HCT116 (cell line): ENCODE measurements at regions not wholly inside any gene's neighbourhood (a gene's known extent, or its start where the extent isn't known, plus 50 kb on each side); places are given as distances from the start of the nearest gene placed in this dataset.

Experiments
- ATAC-seq: fragments of 200-7000 bp; cut with Tn5 transposase; 2 replicates; pipeline ENCODE4 v1.9.1; 2020; ENCODE audit warnings: mild to moderate bottlenecking, moderate library complexity
- BruUV-seq: library from RNA; stranded (reverse); fragments of 400-500 nt; replicated peaks from 2 replicates; lab custom pipeline; 2021; lab: Mats Ljungman, UMichigan
- CTCF ChIA-PET: fragments of 300-600 bp; sonication (Branson Sonifier 250); formaldehyde crosslinking; loops from one replicate; lab custom pipeline; 2021; ENCODE audit warnings: antibody characterized with exemption; lab: Charles Lee
- POLR2A ChIA-PET: fragments of 300-600, 350-600 bp; sonication (Branson Sonifier 250); formaldehyde crosslinking; loops from one replicate; lab custom pipeline; 2021; ENCODE audit warnings: antibody characterized with exemption; lab: Charles Lee
- RAD21 ChIA-PET, 2 experiments: fragments of 300-600 bp; sonication (Branson Sonifier 250); formaldehyde crosslinking; loops; one replicate each; lab custom pipeline; 2023; ENCODE audit warnings: low total read pairs in 2 of 2; ENCODE audit not compliant: uncharacterized antibody in 2 of 2, unreplicated experiment in 2 of 2, low non-redundant PET in 1 of 2; lab: Charles Lee
- DNase-seq: peaks from one replicate; pipeline ENCODE4 v3.0.0-alpha.2; 2010; ENCODE audit warnings: low read depth, low spot score
- H2AFZ ChIP-seq: fragments of 200-600 bp; shearing (Covaris generic), sonication (generic); 2 replicates; pipeline ENCODE4 v1.6.1; 2017; ENCODE audit warnings: low read depth, mixed run types, mixed read lengths, antibody characterized with exemption, low read length; ENCODE audit not compliant: poor library complexity, severe bottlenecking
- H3K27ac ChIP-seq: 2 replicates; pipeline ENCODE4 v1.5.1; 2012; ENCODE audit warnings: low read depth, low read length
- H3K27me3 ChIP-seq: fragments of 200-600 bp; sonication (generic); 2 replicates; pipeline ENCODE4 v1.6.1; 2016; ENCODE audit warnings: mixed run types, low read length, mixed read lengths; ENCODE audit not compliant: insufficient read depth
- H3K36me3 ChIP-seq, 2 experiments: fragments of 200-500 bp in 1 of 2; fragments of 200-600 bp in 1 of 2; sonication (Bioruptor generic) in 1 of 2; sonication (generic) in 1 of 2; 2 replicates each; pipeline versions ENCODE4 v1.5.1 to v1.6.1; 2014 to 2016; ENCODE audit warnings: low read length in 2 of 2, inconsistent platforms in 1 of 2, mixed read lengths in 1 of 2, mixed run types in 1 of 2; ENCODE audit not compliant: insufficient read depth in 2 of 2, control insufficient read depth in 1 of 2
- H3K4me1 ChIP-seq, 2 experiments: fragments of 200-600 bp in 1 of 2; sonication (generic) in 1 of 2; 2 replicates each; pipeline versions ENCODE4 v1.5.1 to v1.6.1; 2012 to 2017; ENCODE audit warnings: low read length in 2 of 2, inconsistent platforms in 1 of 2, mild to moderate bottlenecking in 1 of 2, mixed read lengths in 1 of 2, mixed run types in 1 of 2, moderate library complexity in 1 of 2; ENCODE audit not compliant: insufficient read depth in 2 of 2, control insufficient read depth in 1 of 2
- H3K4me2 ChIP-seq: fragments of 200-600 bp; sonication (generic); 2 replicates; pipeline ENCODE4 v1.6.1; 2017; ENCODE audit warnings: mixed run types, low read length, mixed read lengths
- H3K4me3 ChIP-seq, 2 experiments: fragments of 200-600 bp in 1 of 2; sonication (generic) in 1 of 2; replicated peaks in 1 of 2; 2 replicates each; pipeline ENCODE4 v1.5.1; 2011 to 2016; ENCODE audit warnings: low read length in 2 of 2, control low read depth in 1 of 2, low read depth in 1 of 2, mild to moderate bottlenecking in 1 of 2, mixed read lengths in 1 of 2, mixed run types in 1 of 2
- H3K79me2 ChIP-seq: fragments of 200-600 bp; sonication (generic); 2 replicates; pipeline ENCODE4 v1.6.1; 2017; ENCODE audit warnings: mild to moderate bottlenecking, mixed run types, low read length, moderate library complexity, mixed read lengths; ENCODE audit not compliant: insufficient read depth
- H3K9ac ChIP-seq: fragments of 200-600 bp; sonication (generic); 2 replicates; pipeline ENCODE4 v1.6.1; 2016; ENCODE audit warnings: low read length, mixed read lengths
- H3K9me2 ChIP-seq: fragments of 200-600 bp; sonication (generic), shearing (Covaris generic); 2 replicates; pipeline ENCODE4 v1.6.1; 2017; ENCODE audit warnings: mixed run types, mild to moderate bottlenecking, moderate library complexity; ENCODE audit not compliant: insufficient read depth
- H3K9me3 ChIP-seq, 2 experiments: fragments of 200-500 bp in 1 of 2; fragments of 200-600 bp in 1 of 2; sonication (Bioruptor generic) in 1 of 2; sonication (generic) in 1 of 2; 2 replicates each; pipeline ENCODE4 v1.6.1; 2014 to 2017; ENCODE audit warnings: low read length in 2 of 2, mixed read lengths in 2 of 2, inconsistent platforms in 1 of 2, low read depth in 1 of 2, mild to moderate bottlenecking in 1 of 2, mixed run types in 1 of 2, moderate library complexity in 1 of 2; ENCODE audit not compliant: control insufficient read depth in 1 of 2, insufficient read depth in 1 of 2
- H4K20me1 ChIP-seq: fragments of 200-600 bp; sonication (generic), shearing (Covaris generic); 2 replicates; pipeline ENCODE4 v1.6.1; 2017; ENCODE audit warnings: mixed run types, mild to moderate bottlenecking, moderate library complexity; ENCODE audit not compliant: insufficient read depth
- ATF3 ChIP-seq: IDR thresholded peaks from 2 replicates; pipeline ENCODE4 v1.6.1; 2012
- CBX3 ChIP-seq: IDR thresholded peaks from 2 replicates; pipeline ENCODE4 v1.6.1; 2012; ENCODE audit warnings: low read depth
- CEBPB ChIP-seq: IDR thresholded peaks from 2 replicates; pipeline ENCODE4 v1.6.1; 2012; ENCODE audit warnings: low read depth
- EZH2 ChIP-seq: fragments of 200-600 bp; sonication (generic); IDR thresholded peaks from 2 replicates; pipeline ENCODE4 v1.6.1; 2017; ENCODE audit warnings: antibody characterized with exemption, mixed run types
- EZH2phosphoT487 ChIP-seq: fragments of 200-600 bp; IDR thresholded peaks from 2 replicates; pipeline ENCODE4 v1.6.1; 2018; ENCODE audit warnings: antibody characterized with exemption, borderline replicate concordance
- MAX ChIP-seq: IDR thresholded peaks from 2 replicates; pipeline ENCODE4 v1.6.1; 2012
- SIN3A ChIP-seq: IDR thresholded peaks from 2 replicates; pipeline ENCODE4 v1.6.1; 2012; ENCODE audit warnings: low read depth
- SP1 ChIP-seq: IDR thresholded peaks from 2 replicates; pipeline ENCODE4 v1.6.1; 2012; ENCODE audit warnings: low read depth
- SRF ChIP-seq: IDR thresholded peaks from 2 replicates; pipeline ENCODE4 v1.6.1; 2012; ENCODE audit warnings: low read depth
- ZBTB33 ChIP-seq: IDR thresholded peaks from 2 replicates; pipeline ENCODE4 v1.6.1; 2011; ENCODE audit warnings: mild to moderate bottlenecking, low read length, moderate library complexity; ENCODE audit not compliant: insufficient replicate concordance; ENCODE audit errors: extremely low read depth
- ZFX ChIP-seq: fragments of 450-650 bp; IDR thresholded peaks from 2 replicates; pipeline ENCODE4 v1.6.1; 2017
- intact Hi-C: fragments of 100-400 bp; cut with micrococcal nuclease; formaldehyde crosslinking; loops from 2 replicates; pipeline ENCODE4 v1.10.0; 2022
- TF ChIP-seq, protein P1 (sequence below): IDR thresholded peaks from 2 replicates; pipeline ENCODE4 v1.6.1; 2012; ENCODE audit warnings: low read depth
- TF ChIP-seq, protein P2 (sequence below), 3 experiments: fragments of 200-600 bp in 1 of 3; sonication (generic) in 1 of 3; IDR thresholded peaks in 2 of 3; conservative IDR thresholded peaks in 1 of 3; 2 replicates each; pipeline ENCODE4 v1.5.1; 2012 to 2017; ENCODE audit warnings: low read depth in 2 of 3, low read length in 2 of 3, antibody characterized with exemption in 1 of 3, borderline replicate concordance in 1 of 3, control low read depth in 1 of 3, mild to moderate bottlenecking in 1 of 3, mixed read lengths in 1 of 3, mixed run types in 1 of 3, moderate library complexity in 1 of 3; ENCODE audit not compliant: insufficient read depth in 1 of 3

- H3K9ac ChIP-seq: no peak overlapping the region
- ChIA-PET POLR2A (no interaction called here), CTCF (no interaction called here), RAD21 (no interaction called here)
- no TSS peak for BruUV-seq
- H3K4me1 ChIP-seq: no peaks in the 10 kb centered on the region
- no peaks in the 10 kb centered on the region for H3K27me3 ChIP-seq
- no peak overlapping the region for H3K27ac ChIP-seq
- ATAC-seq (no peak), DNase-seq (no peak)
- TF ChIP-seq, protein P1, sequence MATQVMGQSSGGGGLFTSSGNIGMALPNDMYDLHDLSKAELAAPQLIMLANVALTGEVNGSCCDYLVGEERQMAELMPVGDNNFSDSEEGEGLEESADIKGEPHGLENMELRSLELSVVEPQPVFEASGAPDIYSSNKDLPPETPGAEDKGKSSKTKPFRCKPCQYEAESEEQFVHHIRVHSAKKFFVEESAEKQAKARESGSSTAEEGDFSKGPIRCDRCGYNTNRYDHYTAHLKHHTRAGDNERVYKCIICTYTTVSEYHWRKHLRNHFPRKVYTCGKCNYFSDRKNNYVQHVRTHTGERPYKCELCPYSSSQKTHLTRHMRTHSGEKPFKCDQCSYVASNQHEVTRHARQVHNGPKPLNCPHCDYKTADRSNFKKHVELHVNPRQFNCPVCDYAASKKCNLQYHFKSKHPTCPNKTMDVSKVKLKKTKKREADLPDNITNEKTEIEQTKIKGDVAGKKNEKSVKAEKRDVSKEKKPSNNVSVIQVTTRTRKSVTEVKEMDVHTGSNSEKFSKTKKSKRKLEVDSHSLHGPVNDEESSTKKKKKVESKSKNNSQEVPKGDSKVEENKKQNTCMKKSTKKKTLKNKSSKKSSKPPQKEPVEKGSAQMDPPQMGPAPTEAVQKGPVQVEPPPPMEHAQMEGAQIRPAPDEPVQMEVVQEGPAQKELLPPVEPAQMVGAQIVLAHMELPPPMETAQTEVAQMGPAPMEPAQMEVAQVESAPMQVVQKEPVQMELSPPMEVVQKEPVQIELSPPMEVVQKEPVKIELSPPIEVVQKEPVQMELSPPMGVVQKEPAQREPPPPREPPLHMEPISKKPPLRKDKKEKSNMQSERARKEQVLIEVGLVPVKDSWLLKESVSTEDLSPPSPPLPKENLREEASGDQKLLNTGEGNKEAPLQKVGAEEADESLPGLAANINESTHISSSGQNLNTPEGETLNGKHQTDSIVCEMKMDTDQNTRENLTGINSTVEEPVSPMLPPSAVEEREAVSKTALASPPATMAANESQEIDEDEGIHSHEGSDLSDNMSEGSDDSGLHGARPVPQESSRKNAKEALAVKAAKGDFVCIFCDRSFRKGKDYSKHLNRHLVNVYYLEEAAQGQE: no peak
- TF ChIP-seq SP1 (no peak), ZBTB33 (no peak), EZH2 (no peak), ZFX (no peak), SRF (no peak), CEBPB (no peak), MAX (no peak), EZH2phosphoT487 (no peak), SIN3A (no peak), CBX3 (no peak), ATF3 (no peak)
- TF ChIP-seq, protein P2, sequence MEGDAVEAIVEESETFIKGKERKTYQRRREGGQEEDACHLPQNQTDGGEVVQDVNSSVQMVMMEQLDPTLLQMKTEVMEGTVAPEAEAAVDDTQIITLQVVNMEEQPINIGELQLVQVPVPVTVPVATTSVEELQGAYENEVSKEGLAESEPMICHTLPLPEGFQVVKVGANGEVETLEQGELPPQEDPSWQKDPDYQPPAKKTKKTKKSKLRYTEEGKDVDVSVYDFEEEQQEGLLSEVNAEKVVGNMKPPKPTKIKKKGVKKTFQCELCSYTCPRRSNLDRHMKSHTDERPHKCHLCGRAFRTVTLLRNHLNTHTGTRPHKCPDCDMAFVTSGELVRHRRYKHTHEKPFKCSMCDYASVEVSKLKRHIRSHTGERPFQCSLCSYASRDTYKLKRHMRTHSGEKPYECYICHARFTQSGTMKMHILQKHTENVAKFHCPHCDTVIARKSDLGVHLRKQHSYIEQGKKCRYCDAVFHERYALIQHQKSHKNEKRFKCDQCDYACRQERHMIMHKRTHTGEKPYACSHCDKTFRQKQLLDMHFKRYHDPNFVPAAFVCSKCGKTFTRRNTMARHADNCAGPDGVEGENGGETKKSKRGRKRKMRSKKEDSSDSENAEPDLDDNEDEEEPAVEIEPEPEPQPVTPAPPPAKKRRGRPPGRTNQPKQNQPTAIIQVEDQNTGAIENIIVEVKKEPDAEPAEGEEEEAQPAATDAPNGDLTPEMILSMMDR (IDR thresholded peaks at IDR 0.05 in 2 of 3, conservative IDR thresholded peaks at IDR 0.05 in 1 of 3; ENCODE audit: borderline replicate concordance in 1 of 3, insufficient read depth in 1 of 3, low read depth in 2 of 3, low read length in 2 of 3): no peak
- intact Hi-C loops: no loop called here
- H2AFZ ChIP-seq: no peak overlapping the region
- no peaks in the 10 kb centered on the region for H3K79me2 ChIP-seq
- no peak overlapping the region for H3K4me2 ChIP-seq
- no peaks in the 10 kb centered on the region for H3K36me3 ChIP-seq
- H3K9me2 ChIP-seq: no peaks in the 10 kb centered on the region
- no peaks in the 10 kb centered on the region for H3K9me3 ChIP-seq
- no peak overlapping the region for H3K4me3 ChIP-seq
- no peaks in the 10 kb centered on the region for H4K20me1 ChIP-seq
Measured at GRCh38 chr13:109910194-109910593, 123.8 kb upstream of the IRS2 start.
